GM23338 (cell line): ENCODE measurements at regions not wholly inside any gene's neighbourhood (a gene's known extent, or its start where the extent isn't known, plus 50 kb on each side); places are given as distances from the start of the nearest gene placed in this dataset.

Experiments used
- ATAC-seq: fragments of 200-7000 bp; cut with Tn5 transposase; 3 replicates; pipeline ENCODE4 v1.9.1; 2020
- DNase-seq: peaks from one replicate; pipeline ENCODE4 v3.0.0-alpha.2; 2015; ENCODE audit warnings: low spot score
- H2AFZ ChIP-seq: fragments of 200-600 bp; sonication (generic); 2 replicates; pipeline ENCODE4 v1.8.0; 2016; ENCODE audit warnings: antibody characterized with exemption, mild to moderate bottlenecking, moderate library complexity
- H3F3A ChIP-seq: fragments of 200-600 bp; sonication (generic); replicated peaks from 2 replicates; pipeline ENCODE4 v1.8.0; 2017; ENCODE audit warnings: antibody characterized with exemption, mixed run types, low read depth
- H3K27ac ChIP-seq: fragments of 200-600 bp; sonication (generic); 2 replicates; pipeline ENCODE4 v1.6.1; 2016; ENCODE audit warnings: low read depth
- H3K27me3 ChIP-seq: fragments of 200-600 bp; sonication (generic); 2 replicates; pipeline ENCODE4 v1.8.0; 2016; ENCODE audit warnings: mild to moderate bottlenecking, mixed run types, moderate library complexity; ENCODE audit not compliant: insufficient read depth
- H3K36me3 ChIP-seq: fragments of 200-600 bp; sonication (generic); 2 replicates; pipeline ENCODE4 v1.8.0; 2016; ENCODE audit warnings: mild to moderate bottlenecking; ENCODE audit not compliant: insufficient read depth
- H3K4me1 ChIP-seq: fragments of 200-600 bp; sonication (generic); 2 replicates; pipeline ENCODE4 v1.8.0; 2016; ENCODE audit warnings: mild to moderate bottlenecking, moderate library complexity; ENCODE audit not compliant: insufficient read depth
- H3K4me2 ChIP-seq: fragments of 200-600 bp; sonication (generic); 2 replicates; pipeline ENCODE4 v1.7.1; 2017; ENCODE audit warnings: mixed run types
- H3K4me3 ChIP-seq: fragments of 200-600 bp; sonication (generic); 2 replicates; pipeline ENCODE4 v1.6.1; 2016; ENCODE audit warnings: mixed run types
- H3K79me2 ChIP-seq: fragments of 200-600 bp; sonication (generic); replicated peaks from 2 replicates; pipeline ENCODE4 v1.8.0; 2017; ENCODE audit warnings: mild to moderate bottlenecking; ENCODE audit not compliant: insufficient read depth
- H3K9me2 ChIP-seq: fragments of 200-600 bp; sonication (generic); 2 replicates; pipeline ENCODE4 v1.8.0; 2017; ENCODE audit not compliant: insufficient read depth
- H4K20me1 ChIP-seq: fragments of 200-600 bp; sonication (generic); replicated peaks from 2 replicates; pipeline ENCODE4 v1.8.0; 2017; ENCODE audit warnings: mild to moderate bottlenecking; ENCODE audit not compliant: insufficient read depth
- H3K27ac Mint-ChIP-seq: 2 replicates; pipeline ENCODE4 v1.8.0; 2020; ENCODE audit warnings: inconsistent platforms, mild to moderate bottlenecking, moderate library complexity, mixed read lengths
- H3K27me3 Mint-ChIP-seq: 3 replicates; pipeline ENCODE4 v1.8.0; 2022; ENCODE audit warnings: low read depth, mild to moderate bottlenecking, moderate library complexity, mixed read lengths, inconsistent platforms; ENCODE audit not compliant: insufficient read depth, poor library complexity
- H3K36me3 Mint-ChIP-seq: 3 replicates; pipeline ENCODE4 v1.8.0; 2021; ENCODE audit warnings: low read depth, mild to moderate bottlenecking, inconsistent platforms, moderate library complexity, mixed read lengths
- H3K4me1 Mint-ChIP-seq: 3 replicates; pipeline ENCODE4 v1.8.0; 2020; ENCODE audit warnings: mild to moderate bottlenecking, inconsistent platforms, mixed read lengths
- H3K4me3 Mint-ChIP-seq: 3 replicates; pipeline ENCODE4 v1.8.0; 2021; ENCODE audit warnings: moderate library complexity, mild to moderate bottlenecking, inconsistent platforms, mixed read lengths
- H3K9me3 Mint-ChIP-seq: 3 replicates; pipeline ENCODE4 v1.8.0; 2020; ENCODE audit warnings: moderate library complexity, mild to moderate bottlenecking, inconsistent platforms, mixed read lengths
- CREB1 ChIP-seq: fragments of 250-450 bp; sonication (Bioruptor Pico); IDR thresholded peaks from 2 replicates; pipeline ENCODE4 v1.5.0; 2020; ENCODE audit warnings: low read depth, mild to moderate bottlenecking, moderate library complexity
- CTCF ChIP-seq, 2 experiments: fragments of 200-600 bp in 1 of 2; sonication (generic) in 1 of 2; conservative IDR thresholded peaks; 2 replicates each; pipeline versions ENCODE4 v1.5.1 to v1.6.1; 2016 to 2017; ENCODE audit warnings: antibody characterized with exemption in 2 of 2, low read depth in 2 of 2, mild to moderate bottlenecking in 2 of 2, moderate library complexity in 1 of 2
- EZH2 ChIP-seq: fragments of 200-600 bp; sonication (generic); IDR thresholded peaks from one replicate; pipeline ENCODE4 v1.8.0; 2017; ENCODE audit warnings: antibody characterized with exemption, mild to moderate bottlenecking, low read depth; ENCODE audit not compliant: unreplicated experiment
- POLR2AphosphoS5 ChIP-seq: IDR thresholded peaks from 2 replicates; pipeline ENCODE4 v1.6.1; 2016; ENCODE audit warnings: antibody characterized with exemption, low read depth
- REST ChIP-seq: IDR thresholded peaks from one replicate; pipeline ENCODE4 v1.6.1; 2018; ENCODE audit warnings: antibody characterized with exemption; ENCODE audit not compliant: unreplicated experiment
- ZNF462 ChIP-seq: fragments of 250-450 bp; sonication (Bioruptor Pico); IDR thresholded peaks from 2 replicates; pipeline ENCODE4 v1.5.0; 2020; ENCODE audit warnings: mild to moderate bottlenecking, moderate library complexity

- Histone ChIP-seq H2AFZ (no peak overlapping the region), H3F3A (no peaks in the 10 kb centered on the region), H3K4me2 (no peak overlapping the region), H3K27ac (no peak overlapping the region), H4K20me1 (no peaks in the 10 kb centered on the region), H3K27me3 (0 out of 2 replicates have a peak, but pooled peaks cover 2% of the 10 kb centered on the region), H3K9me2 (no peaks in the 10 kb centered on the region), H3K4me1 (no peaks in the 10 kb centered on the region), H3K79me2 (no peaks in the 10 kb centered on the region), H3K36me3 (no peaks in the 10 kb centered on the region), H3K4me3 (no peak overlapping the region)
- Mint-ChIP-seq H3K27me3 (peaks cover 16% of the 10 kb centered on the region), H3K36me3 (no peaks in the 10 kb centered on the region), H3K4me3 (no peak overlapping the region), H3K4me1 (peaks cover 8% of the 10 kb centered on the region; the same call in 2 of the 3 replicates), H3K27ac (no peak overlapping the region), H3K9me3 (peaks cover 5% of the 10 kb centered on the region)
- TF ChIP-seq CTCF (conservative IDR thresholded peaks at IDR 0.05; ENCODE audit: low read depth in 2 of 2) (peak; percentile 8 to 27; a peak in 1 of 4 replicates), POLR2AphosphoS5 (no peak)
- DNase-seq = no peak
- peak; percentile 48 for ATAC-seq
These were observed 57.4 kb upstream of the SIMC1 start for GRCh38 chr5:176180781-176181180.

- H3K27ac ChIP-seq = no peak overlapping the region
- H3K9me2 ChIP-seq = no peaks in the 10 kb centered on the region
- H4K20me1 ChIP-seq = no peaks in the 10 kb centered on the region
- H3K4me1 ChIP-seq = no peaks in the 10 kb centered on the region
- H3K27me3 ChIP-seq = no peaks in the 10 kb centered on the region
- Mint-ChIP-seq H3K36me3 (no peaks in the 10 kb centered on the region), H3K4me3 (no peak overlapping the region), H3K27me3 (peaks cover 16% of the 10 kb centered on the region), H3K9me3 (peaks cover 5% of the 10 kb centered on the region), H3K4me1 (peaks cover 8% of the 10 kb centered on the region; the same call in 2 of the 3 replicates), H3K27ac (no peak overlapping the region)
- no peaks in the 10 kb centered on the region for H3K79me2 ChIP-seq
- H3K4me2 ChIP-seq = no peak overlapping the region
- DNase-seq = no peak
- H3F3A ChIP-seq = no peaks in the 10 kb centered on the region
- H3K36me3 ChIP-seq = no peaks in the 10 kb centered on the region
- ATAC-seq = no peak
- no peak overlapping the region for H3K4me3 ChIP-seq
- H2AFZ ChIP-seq = no peak overlapping the region
- TF ChIP-seq CREB1 (CRISPR knock-in tag) (no peak), CTCF (conservative IDR thresholded peaks at IDR 0.05; ENCODE audit: low read depth in 2 of 2) (no peak), REST (no peak), EZH2 (no peak), ZNF462 (CRISPR knock-in tag) (no peak), POLR2AphosphoS5 (no peak)
These were observed 56.9 kb upstream of the SIMC1 start for GRCh38 chr5:176181271-176181855.
